ENCODE measurements at regions not wholly inside any gene's neighbourhood (a gene's known extent, or its start where the extent isn't known, plus 50 kb on each side); places are given as distances from the start of the nearest gene placed in this dataset.

DNA sequence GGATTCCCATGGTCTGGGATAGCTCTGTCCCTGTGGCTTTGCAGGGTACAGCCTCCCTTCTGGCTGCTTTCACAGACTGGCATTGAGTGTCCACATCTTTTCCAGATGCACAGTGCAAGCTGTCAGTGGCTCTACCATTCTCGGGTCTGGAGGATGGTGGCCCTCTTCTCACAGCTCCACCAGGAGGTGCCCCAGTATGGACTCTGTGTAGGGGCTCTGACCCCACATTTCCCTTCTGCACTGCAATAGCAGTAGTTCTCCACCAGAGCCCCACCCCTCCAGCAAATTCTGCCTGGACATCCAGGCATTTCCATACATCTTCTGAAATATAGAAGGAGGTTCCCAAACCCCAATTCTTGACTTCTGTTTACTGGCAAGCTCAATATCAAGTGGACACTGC lies 50.2 kb upstream of the GRID2 start:
- TF ChIP-seq SP1 (IDR thresholded peaks at IDR 0.05) (no peak), FOXA1 (IDR thresholded peaks at IDR 0.05) (no peak), GABPA (IDR thresholded peaks at IDR 0.05 in 1 of 2, conservative IDR thresholded peaks at IDR 0.05 in 1 of 2) (no peak), JUND (IDR thresholded peaks at IDR 0.05) (no peak), RAD21 (IDR thresholded peaks at IDR 0.05) (no peak), YY1 (IDR thresholded peaks at IDR 0.05) (no peak)
- TF ChIP-seq, protein P1, sequence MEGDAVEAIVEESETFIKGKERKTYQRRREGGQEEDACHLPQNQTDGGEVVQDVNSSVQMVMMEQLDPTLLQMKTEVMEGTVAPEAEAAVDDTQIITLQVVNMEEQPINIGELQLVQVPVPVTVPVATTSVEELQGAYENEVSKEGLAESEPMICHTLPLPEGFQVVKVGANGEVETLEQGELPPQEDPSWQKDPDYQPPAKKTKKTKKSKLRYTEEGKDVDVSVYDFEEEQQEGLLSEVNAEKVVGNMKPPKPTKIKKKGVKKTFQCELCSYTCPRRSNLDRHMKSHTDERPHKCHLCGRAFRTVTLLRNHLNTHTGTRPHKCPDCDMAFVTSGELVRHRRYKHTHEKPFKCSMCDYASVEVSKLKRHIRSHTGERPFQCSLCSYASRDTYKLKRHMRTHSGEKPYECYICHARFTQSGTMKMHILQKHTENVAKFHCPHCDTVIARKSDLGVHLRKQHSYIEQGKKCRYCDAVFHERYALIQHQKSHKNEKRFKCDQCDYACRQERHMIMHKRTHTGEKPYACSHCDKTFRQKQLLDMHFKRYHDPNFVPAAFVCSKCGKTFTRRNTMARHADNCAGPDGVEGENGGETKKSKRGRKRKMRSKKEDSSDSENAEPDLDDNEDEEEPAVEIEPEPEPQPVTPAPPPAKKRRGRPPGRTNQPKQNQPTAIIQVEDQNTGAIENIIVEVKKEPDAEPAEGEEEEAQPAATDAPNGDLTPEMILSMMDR (IDR thresholded peaks at IDR 0.05; ENCODE audit: low read depth, low read length, missing input control), result no peak
- TF ChIP-seq, protein P2, sequence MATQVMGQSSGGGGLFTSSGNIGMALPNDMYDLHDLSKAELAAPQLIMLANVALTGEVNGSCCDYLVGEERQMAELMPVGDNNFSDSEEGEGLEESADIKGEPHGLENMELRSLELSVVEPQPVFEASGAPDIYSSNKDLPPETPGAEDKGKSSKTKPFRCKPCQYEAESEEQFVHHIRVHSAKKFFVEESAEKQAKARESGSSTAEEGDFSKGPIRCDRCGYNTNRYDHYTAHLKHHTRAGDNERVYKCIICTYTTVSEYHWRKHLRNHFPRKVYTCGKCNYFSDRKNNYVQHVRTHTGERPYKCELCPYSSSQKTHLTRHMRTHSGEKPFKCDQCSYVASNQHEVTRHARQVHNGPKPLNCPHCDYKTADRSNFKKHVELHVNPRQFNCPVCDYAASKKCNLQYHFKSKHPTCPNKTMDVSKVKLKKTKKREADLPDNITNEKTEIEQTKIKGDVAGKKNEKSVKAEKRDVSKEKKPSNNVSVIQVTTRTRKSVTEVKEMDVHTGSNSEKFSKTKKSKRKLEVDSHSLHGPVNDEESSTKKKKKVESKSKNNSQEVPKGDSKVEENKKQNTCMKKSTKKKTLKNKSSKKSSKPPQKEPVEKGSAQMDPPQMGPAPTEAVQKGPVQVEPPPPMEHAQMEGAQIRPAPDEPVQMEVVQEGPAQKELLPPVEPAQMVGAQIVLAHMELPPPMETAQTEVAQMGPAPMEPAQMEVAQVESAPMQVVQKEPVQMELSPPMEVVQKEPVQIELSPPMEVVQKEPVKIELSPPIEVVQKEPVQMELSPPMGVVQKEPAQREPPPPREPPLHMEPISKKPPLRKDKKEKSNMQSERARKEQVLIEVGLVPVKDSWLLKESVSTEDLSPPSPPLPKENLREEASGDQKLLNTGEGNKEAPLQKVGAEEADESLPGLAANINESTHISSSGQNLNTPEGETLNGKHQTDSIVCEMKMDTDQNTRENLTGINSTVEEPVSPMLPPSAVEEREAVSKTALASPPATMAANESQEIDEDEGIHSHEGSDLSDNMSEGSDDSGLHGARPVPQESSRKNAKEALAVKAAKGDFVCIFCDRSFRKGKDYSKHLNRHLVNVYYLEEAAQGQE (IDR thresholded peaks at IDR 0.05), result no peak
